ENCODE measurements at regions not wholly inside any gene's neighbourhood (a gene's known extent, or its start where the extent isn't known, plus 50 kb on each side); places are given as distances from the start of the nearest gene placed in this dataset.

GRCh38 chr21:22278366-22278765 is 1280.2 kb downstream of the NCAM2 start:
- WGBS (ENCODE audit: low lambda C conversion rate): 28% methylated on average over 2 of the region's 2 CpGs
- TF ChIP-seq FOSL2 (IDR thresholded peaks at IDR 0.05; ENCODE audit: borderline replicate concordance, low read depth) (no peak), RXRA (IDR thresholded peaks at IDR 0.05; ENCODE audit: borderline replicate concordance, low read depth) (no peak), NFIC (IDR thresholded peaks at IDR 0.05; ENCODE audit: borderline replicate concordance) (no peak), EZH2phosphoT487 (IDR thresholded peaks at IDR 0.05; ENCODE audit: borderline replicate concordance, low read depth) (no peak), MXI1 (IDR thresholded peaks at IDR 0.05; ENCODE audit: low read depth, low read length) (no peak), REST (IDR thresholded peaks at IDR 0.05; ENCODE audit: low read depth, low read length) (no peak), PBX3 (IDR thresholded peaks at IDR 0.05) (no peak), RCOR1 (IDR thresholded peaks at IDR 0.05; ENCODE audit: low read length) (no peak), IRF3 (IDR thresholded peaks at IDR 0.05; ENCODE audit: low read depth, low read length) (no peak), POLR2AphosphoS5 (IDR thresholded peaks at IDR 0.05; ENCODE audit: low read depth, low read length) (no peak), ELF1 (IDR thresholded peaks at IDR 0.05) (no peak), CHD2 (IDR thresholded peaks at IDR 0.05; ENCODE audit: low read length, partially characterized antibody) (no peak), GATA2 (CRISPR knock-in tag; IDR thresholded peaks at IDR 0.05) (no peak), EP300 (IDR thresholded peaks at IDR 0.05; ENCODE audit: borderline replicate concordance in 1 of 2, low read depth in 1 of 2, low read length in 1 of 2) (no peak), CTCF (IDR thresholded peaks at IDR 0.05) (no peak), YY1 (IDR thresholded peaks at IDR 0.05; ENCODE audit: low read depth) (no peak), ZBTB33 (IDR thresholded peaks at IDR 0.05; ENCODE audit: borderline replicate concordance, low read depth) (no peak), TAF1 (IDR thresholded peaks at IDR 0.05; ENCODE audit: borderline replicate concordance, low read depth, low read length) (no peak)

More at GRCh38 chr21:22278366-22278765, 1280.2 kb downstream of the NCAM2 start:
- Histone ChIP-seq H3K9me3 (no peaks in the 10 kb centered on the region; the same call in 1 of the 2 replicates), H3K36me3 (replicated peaks in 1 of 2; ENCODE audit: control insufficient read depth in 1 of 2, insufficient read depth in 2 of 2, low read length in 1 of 2) (no peaks in the 10 kb centered on the region), H3K9ac (no peak overlapping the region), H3K4me3 (ENCODE audit: low read depth in 2 of 2, low read length in 1 of 2) (no peak overlapping the region), H3K4me1 (ENCODE audit: control insufficient read depth in 1 of 2, insufficient read depth in 2 of 2, low read depth in 1 of 2, low read length in 1 of 2) (no peaks in the 10 kb centered on the region; a peak in 1 of 4 replicates), H4K20me1 (ENCODE audit: insufficient read depth) (no peaks in the 10 kb centered on the region), H3F3A (replicated peaks; ENCODE audit: insufficient read depth) (no peaks in the 10 kb centered on the region), H3K9me2 (no peaks in the 10 kb centered on the region), H3K4me2 (no peak overlapping the region), H3K27me3 (ENCODE audit: insufficient read depth) (no peaks in the 10 kb centered on the region), H2AFZ (ENCODE audit: low read depth) (no peak overlapping the region), H3K79me2 (ENCODE audit: insufficient read depth) (no peaks in the 10 kb centered on the region), H3K27ac (ENCODE audit: low read depth in 2 of 2, low read length in 1 of 2) (no peak overlapping the region)
- CTCF ChIA-PET: no interaction called here
- POLR2A ChIA-PET: no interaction called here
- no peak for DNase-seq

Data from SK-N-SH (cell line).